SJCRH30 (cell line): ENCODE measurements at regions not wholly inside any gene's neighbourhood (a gene's known extent, or its start where the extent isn't known, plus 50 kb on each side); places are given as distances from the start of the nearest gene placed in this dataset.
"Not testable (repeated sequence)": the region's sequence is repeated elsewhere in the genome, so short reads cannot be mapped to it uniquely, and the experiment has no call there.

Experiments used
- DNase-seq, 2 experiments: peaks; one replicate each; pipeline ENCODE4 v3.0.0-alpha.2; 2015 to 2020
- H3K27ac ChIP-seq: fragments of 250-450 bp; sonication (Bioruptor Pico); 2 replicates; pipeline ENCODE4 v1.5.1; 2020; ENCODE audit warnings: mild to moderate bottlenecking, moderate library complexity
- H3K27me3 ChIP-seq: fragments of 250-450 bp; sonication (Bioruptor Pico); 2 replicates; pipeline ENCODE4 v1.5.1; 2020; ENCODE audit warnings: mild to moderate bottlenecking, moderate library complexity
- H3K36me3 ChIP-seq: fragments of 250-450 bp; sonication (Bioruptor Pico); 2 replicates; pipeline ENCODE4 v1.5.1; 2020; ENCODE audit warnings: mild to moderate bottlenecking, moderate library complexity
- H3K4me1 ChIP-seq: fragments of 250-450 bp; sonication (Bioruptor Pico); 2 replicates; pipeline ENCODE4 v1.5.1; 2020; ENCODE audit warnings: mild to moderate bottlenecking, moderate library complexity
- H3K4me3 ChIP-seq: fragments of 250-450 bp; sonication (Bioruptor Pico); 2 replicates; pipeline ENCODE4 v1.5.1; 2020; ENCODE audit warnings: mild to moderate bottlenecking, moderate library complexity
- H3K9me3 ChIP-seq: fragments of 250-450 bp; sonication (Bioruptor Pico); replicated peaks from 2 replicates; pipeline ENCODE4 v1.5.1; 2020; ENCODE audit warnings: mild to moderate bottlenecking, moderate library complexity

GRCh38 chr15:35256141-35256540, 171.0 kb upstream of the NANOGP8 start:
- no peak for DNase-seq
- Histone ChIP-seq H3K4me1 (no peaks in the 10 kb centered on the region), H3K4me3 (no peak overlapping the region), H3K27me3 (no peaks in the 10 kb centered on the region), H3K9me3 (no peaks in the 10 kb centered on the region), H3K27ac (no peak overlapping the region), H3K36me3 (no peaks in the 10 kb centered on the region)

- H3K9me3 ChIP-seq, H3K4me1 ChIP-seq, H3K4me3 ChIP-seq, H3K36me3 ChIP-seq, DNase-seq, H3K27ac ChIP-seq, H3K27me3 ChIP-seq: not testable (repeated sequence)
Measured at GRCh38 chr15:35254908-35255307, 169.8 kb upstream of the NANOGP8 start.

GRCh38 chr15:35254062-35254461, 169.0 kb upstream of the NANOGP8 start:
- DNase-seq = no peak
- Histone ChIP-seq H3K36me3 (no peaks in the 10 kb centered on the region), H3K27ac (no peak overlapping the region), H3K4me3 (no peak overlapping the region), H3K4me1 (no peaks in the 10 kb centered on the region), H3K27me3 (no peaks in the 10 kb centered on the region), H3K9me3 (no peaks in the 10 kb centered on the region)

- Histone ChIP-seq H3K27me3 (0 out of 2 replicates have a peak, but pooled peaks cover 4% of the 10 kb centered on the region), H3K9me3 (no peaks in the 10 kb centered on the region), H3K4me1 (no peaks in the 10 kb centered on the region), H3K4me3 (no peak overlapping the region), H3K36me3 (no peaks in the 10 kb centered on the region), H3K27ac (no peak overlapping the region)
- DNase-seq = no peak
Measured at GRCh38 chr15:35252351-35252865, 167.3 kb upstream of the NANOGP8 start.

- Histone ChIP-seq H3K4me1 (no peaks in the 10 kb centered on the region), H3K36me3 (no peaks in the 10 kb centered on the region), H3K9me3 (no peaks in the 10 kb centered on the region), H3K4me3 (no peak overlapping the region), H3K27ac (no peak overlapping the region), H3K27me3 (0 out of 2 replicates have a peak, but pooled peaks cover 4% of the 10 kb centered on the region)
- DNase-seq = no peak
Measured at GRCh38 chr15:35247150-35247549, 162.1 kb upstream of the NANOGP8 start.

- H3K4me3 ChIP-seq = no peak overlapping the region
- 0 out of 2 replicates have a peak, but pooled peaks cover 4% of the 10 kb centered on the region for H3K27me3 ChIP-seq
- no peaks in the 10 kb centered on the region for H3K9me3 ChIP-seq
- H3K27ac ChIP-seq = no peak overlapping the region
- no peaks in the 10 kb centered on the region for H3K4me1 ChIP-seq
- H3K36me3 ChIP-seq = no peaks in the 10 kb centered on the region
- no peak for DNase-seq
Measured at GRCh38 chr15:35246451-35246850, 161.4 kb upstream of the NANOGP8 start.

GRCh38 chr15:35245681-35246080, 160.6 kb upstream of the NANOGP8 start:
- DNase-seq, H3K27ac ChIP-seq, H3K4me1 ChIP-seq, H3K4me3 ChIP-seq, H3K27me3 ChIP-seq, H3K36me3 ChIP-seq, H3K9me3 ChIP-seq: not testable (repeated sequence)

GRCh38 chr15:35244227-35244626, 159.1 kb upstream of the NANOGP8 start:
- Histone ChIP-seq H3K9me3 (no peaks in the 10 kb centered on the region), H3K36me3 (no peaks in the 10 kb centered on the region), H3K27ac (no peak overlapping the region), H3K27me3 (0 out of 2 replicates have a peak, but pooled peaks cover 4% of the 10 kb centered on the region), H3K4me3 (no peak overlapping the region), H3K4me1 (no peaks in the 10 kb centered on the region)
- no peak for DNase-seq

GRCh38 chr15:35243758-35244157, 158.7 kb upstream of the NANOGP8 start:
- no peak for DNase-seq
- Histone ChIP-seq H3K36me3 (no peaks in the 10 kb centered on the region), H3K4me1 (no peaks in the 10 kb centered on the region), H3K9me3 (no peaks in the 10 kb centered on the region), H3K27me3 (0 out of 2 replicates have a peak, but pooled peaks cover 4% of the 10 kb centered on the region), H3K4me3 (no peak overlapping the region), H3K27ac (no peak overlapping the region)

- H3K27ac ChIP-seq, H3K27me3 ChIP-seq, H3K4me1 ChIP-seq, H3K36me3 ChIP-seq, H3K4me3 ChIP-seq, DNase-seq, H3K9me3 ChIP-seq: not testable (repeated sequence)
Measured at GRCh38 chr15:35239693-35240092, 154.6 kb upstream of the NANOGP8 start.

GRCh38 chr15:35238448-35238847, 153.4 kb upstream of the NANOGP8 start:
- H3K4me1 ChIP-seq, H3K27ac ChIP-seq, H3K27me3 ChIP-seq, H3K36me3 ChIP-seq, DNase-seq, H3K4me3 ChIP-seq, H3K9me3 ChIP-seq: not testable (repeated sequence)

- no peaks in the 10 kb centered on the region for H3K36me3 ChIP-seq
- no peaks in the 10 kb centered on the region for H3K27me3 ChIP-seq
- H3K4me3 ChIP-seq = no peak overlapping the region
- H3K4me1 ChIP-seq = no peaks in the 10 kb centered on the region
- no peak overlapping the region for H3K27ac ChIP-seq
- DNase-seq = no peak
- no peaks in the 10 kb centered on the region for H3K9me3 ChIP-seq
Measured at GRCh38 chr15:35229085-35229484, 144.0 kb upstream of the NANOGP8 start.

- Histone ChIP-seq H3K27me3 (no peaks in the 10 kb centered on the region), H3K4me1 (no peaks in the 10 kb centered on the region), H3K36me3 (no peaks in the 10 kb centered on the region), H3K27ac (no peak overlapping the region), H3K4me3 (no peak overlapping the region), H3K9me3 (no peaks in the 10 kb centered on the region)
- no peak for DNase-seq
Measured at GRCh38 chr15:35218215-35218614, 133.1 kb upstream of the NANOGP8 start.

- DNase-seq = no peak
- Histone ChIP-seq H3K4me3 (no peak overlapping the region), H3K9me3 (no peaks in the 10 kb centered on the region), H3K36me3 (no peaks in the 10 kb centered on the region), H3K27ac (no peak overlapping the region), H3K4me1 (no peaks in the 10 kb centered on the region), H3K27me3 (no peaks in the 10 kb centered on the region)
Measured at GRCh38 chr15:35215093-35215492, 130.0 kb upstream of the NANOGP8 start.

GRCh38 chr15:35211240-35211902, 126.3 kb upstream of the NANOGP8 start:
- H3K4me3 ChIP-seq = no peak overlapping the region
- H3K9me3 ChIP-seq = no peaks in the 10 kb centered on the region
- no peaks in the 10 kb centered on the region for H3K27me3 ChIP-seq
- no peak overlapping the region for H3K27ac ChIP-seq
- H3K36me3 ChIP-seq = no peaks in the 10 kb centered on the region
- DNase-seq = no peak
- H3K4me1 ChIP-seq = no peaks in the 10 kb centered on the region

GRCh38 chr15:35210370-35210769, 125.3 kb upstream of the NANOGP8 start:
- DNase-seq = no peak
- Histone ChIP-seq H3K27me3 (no peaks in the 10 kb centered on the region), H3K27ac (no peak overlapping the region), H3K9me3 (no peaks in the 10 kb centered on the region), H3K36me3 (no peaks in the 10 kb centered on the region), H3K4me3 (no peak overlapping the region), H3K4me1 (no peaks in the 10 kb centered on the region)
